CD14-positive monocyte (primary cell): ENCODE measurements at regions not wholly inside any gene's neighbourhood (a gene's known extent, or its start where the extent isn't known, plus 50 kb on each side); places are given as distances from the start of the nearest gene placed in this dataset.

ENCODE experiments used
- DNase-seq, 3 donors: peaks; one replicate each; pipeline ENCODE4 v3.0.0-alpha.2; 2011 to 2022
- H2AFZ ChIP-seq: 2 replicates; pipeline ENCODE4 v1.6.0; 2012; ENCODE audit warnings: mild to moderate bottlenecking, low read depth, low read length, inconsistent platforms; ENCODE audit not compliant: insufficient read depth, poor library complexity, severe bottlenecking
- H3K27ac ChIP-seq, 2 donors: 1 replicate in 1 of 2; 2 replicates in 1 of 2; pipeline ENCODE4 v1.5.1; 2012 to 2013; ENCODE audit warnings: low read length in 2 of 2, control low read depth in 1 of 2, inconsistent platforms in 1 of 2, low read depth in 1 of 2, mild to moderate bottlenecking in 1 of 2
- H3K27me3 ChIP-seq, 2 donors: one replicate each; pipeline versions ENCODE4 v1.6.0 to v1.6.1; 2011 to 2013; ENCODE audit warnings: low read length in 2 of 2; ENCODE audit not compliant: control insufficient read depth in 2 of 2, insufficient read depth in 2 of 2
- H3K36me3 ChIP-seq, 2 donors: replicated peaks in 1 of 2; 1 replicate in 1 of 2; 2 replicates in 1 of 2; pipeline versions ENCODE4 v1.5.1 to v1.6.1; 2012 to 2013; ENCODE audit warnings: low read length in 2 of 2, control low read depth in 1 of 2, inconsistent platforms in 1 of 2, mild to moderate bottlenecking in 1 of 2; ENCODE audit not compliant: insufficient read depth in 2 of 2, control insufficient read depth in 1 of 2
- H3K4me1 ChIP-seq, 2 donors: 1 replicate in 1 of 2; 2 replicates in 1 of 2; pipeline versions ENCODE4 v1.5.1 to v1.6.1; 2012 to 2013; ENCODE audit warnings: low read length in 2 of 2, control low read depth in 1 of 2, inconsistent platforms in 1 of 2, mild to moderate bottlenecking in 1 of 2, moderate library complexity in 1 of 2; ENCODE audit not compliant: insufficient read depth in 2 of 2, control insufficient read depth in 1 of 2
- H3K4me2 ChIP-seq: replicated peaks from 2 replicates; pipeline ENCODE3; 2012; ENCODE audit warnings: low read length, moderate library complexity, mild to moderate bottlenecking; ENCODE audit not compliant: poor library complexity, severe bottlenecking; ENCODE audit errors: extremely low read depth
- H3K4me3 ChIP-seq, 3 experiments: fragments of 200-600 bp in 1 of 3; sonication (generic) in 1 of 3; replicated peaks in 1 of 3; 1 replicate in 2 of 3; 2 replicates in 1 of 3; pipeline ENCODE4 v1.5.1; 2011 to 2013; ENCODE audit warnings: low read length in 3 of 3, mild to moderate bottlenecking in 3 of 3, control low read depth in 2 of 3, low read depth in 2 of 3, inconsistent platforms in 1 of 3, moderate library complexity in 1 of 3
- H3K79me2 ChIP-seq: 2 replicates; pipeline ENCODE4 v1.6.0; 2012; ENCODE audit warnings: mild to moderate bottlenecking, control low read depth, inconsistent platforms, low read length, moderate library complexity; ENCODE audit not compliant: insufficient read depth
- H3K9ac ChIP-seq: 2 replicates; pipeline ENCODE4 v1.6.0; 2017; ENCODE audit warnings: low read length, mild to moderate bottlenecking; ENCODE audit not compliant: insufficient read depth, poor library complexity, severe bottlenecking
- H3K9me3 ChIP-seq, 2 donors: replicated peaks in 1 of 2; 1 replicate in 1 of 2; 2 replicates in 1 of 2; pipeline versions ENCODE4 v1.5.1 to v1.6.1; 2012 to 2013; ENCODE audit warnings: low read length in 2 of 2, control low read depth in 1 of 2; ENCODE audit not compliant: control insufficient read depth in 1 of 2, insufficient read depth in 1 of 2
- H4K20me1 ChIP-seq: 2 replicates; pipeline ENCODE4 v1.6.0; 2012; ENCODE audit warnings: mild to moderate bottlenecking, low read length, control low read depth, moderate library complexity; ENCODE audit not compliant: insufficient read depth
- H3K27ac Mint-ChIP-seq, 7 donors: one replicate each; pipeline ENCODE4 v1.8.0; 2020; ENCODE audit warnings: mild to moderate bottlenecking in 7 of 7, mixed read lengths in 7 of 7, moderate library complexity in 6 of 7, inconsistent platforms in 2 of 7
- H3K27me3 Mint-ChIP-seq, 3 donors: one replicate each; pipeline ENCODE4 v1.8.0; 2021 to 2022; ENCODE audit warnings: low read depth in 3 of 3, mild to moderate bottlenecking in 3 of 3, mixed read lengths in 3 of 3, moderate library complexity in 3 of 3, inconsistent platforms in 1 of 3
- H3K36me3 Mint-ChIP-seq, 2 donors: one replicate each; pipeline ENCODE4 v1.8.0; 2020; ENCODE audit warnings: mixed read lengths in 2 of 2, inconsistent platforms in 1 of 2, mild to moderate bottlenecking in 1 of 2
- H3K4me1 Mint-ChIP-seq: one replicate; pipeline ENCODE4 v1.8.0; 2020; ENCODE audit warnings: mild to moderate bottlenecking, mixed read lengths
- H3K4me3 Mint-ChIP-seq, 2 donors: one replicate each; pipeline ENCODE4 v1.8.0; 2020; ENCODE audit warnings: mild to moderate bottlenecking in 2 of 2, mixed read lengths in 2 of 2, moderate library complexity in 1 of 2
- H3K9me3 Mint-ChIP-seq, 7 donors: one replicate each; pipeline ENCODE4 v1.8.0; 2020 to 2022; ENCODE audit warnings: mixed read lengths in 7 of 7, mild to moderate bottlenecking in 6 of 7, moderate library complexity in 6 of 7, inconsistent platforms in 2 of 7
- CTCF ChIP-seq: fragments of 200-600 bp; IDR thresholded peaks from one replicate; pipeline ENCODE4 v1.8.0; 2022; ENCODE audit warnings: antibody characterized with exemption, mild to moderate bottlenecking
- WGBS: methylation state at CpG from one replicate; pipeline ENCODE4 v1.1.5; 2013; ENCODE audit warnings: missing lambda C conversion rate; ENCODE audit not compliant: insufficient coverage; 5-methylcytosine and 5-hydroxymethylcytosine counted together
- intact Hi-C, 2 donors: fragments of 100-400 bp; cut with micrococcal nuclease; formaldehyde crosslinking; loops; one replicate each; pipeline versions ENCODE4 v1.15.0 to v1.15.1; 2023

GRCh38 chr10:60649485-60650377, 128.5 kb upstream of the CDK1 start:
- WGBS: 40% methylated on average over 1 of the region's 4 CpGs
- Histone ChIP-seq H3K4me1 (no peaks in the 10 kb centered on the region), H3K9me3 (no peaks in the 10 kb centered on the region), H4K20me1 (no peaks in the 10 kb centered on the region), H2AFZ (no peak overlapping the region), H3K4me2 (no peak overlapping the region), H3K9ac (no peak overlapping the region), H3K4me3 (no peak overlapping the region), H3K27me3 (no peaks in the 10 kb centered on the region), H3K79me2 (no peaks in the 10 kb centered on the region), H3K36me3 (no peaks in the 10 kb centered on the region), H3K27ac (no peak overlapping the region)
- Mint-ChIP-seq H3K36me3 (no peaks in the 10 kb centered on the region), H3K27me3 (no peaks in the 10 kb centered on the region), H3K4me1 (no peaks in the 10 kb centered on the region), H3K4me3 (no peak overlapping the region), H3K27ac (no peak overlapping the region), H3K9me3 (no peaks in the 10 kb centered on the region)
- no peak for DNase-seq
- no peak for TF ChIP-seq CTCF
- intact Hi-C loops: loop anchor here (5.0 to 10.0 kb wide), 5 partner anchors 205 to 1025 kb away; no protein-coding TSS in a partner anchor

GRCh38 chr10:60648761-60649160, 129.5 kb upstream of the CDK1 start:
- no peak overlapping the region for H3K4me3 Mint-ChIP-seq
- Histone ChIP-seq H3K27me3 (no peaks in the 10 kb centered on the region), H3K79me2 (no peaks in the 10 kb centered on the region), H4K20me1 (no peaks in the 10 kb centered on the region), H3K27ac (no peak overlapping the region), H3K4me2 (no peak overlapping the region), H3K4me1 (no peaks in the 10 kb centered on the region), H2AFZ (no peak overlapping the region), H3K9ac (no peak overlapping the region), H3K9me3 (no peaks in the 10 kb centered on the region), H3K36me3 (no peaks in the 10 kb centered on the region), H3K4me3 (no peak overlapping the region)
- H3K4me1 Mint-ChIP-seq: no peaks in the 10 kb centered on the region
- no peak for DNase-seq
- no peak for TF ChIP-seq CTCF
- H3K27me3 Mint-ChIP-seq: no peaks in the 10 kb centered on the region
- H3K27ac Mint-ChIP-seq: no peak overlapping the region
- 100% methylated on average over 1 of the region's 2 CpGs for WGBS
- no peaks in the 10 kb centered on the region for H3K36me3 Mint-ChIP-seq
- H3K9me3 Mint-ChIP-seq: no peaks in the 10 kb centered on the region
- intact Hi-C loops: loop anchor here (5.0 to 10.0 kb wide), 5 partner anchors 204 to 1024 kb away; no protein-coding TSS in a partner anchor
